AG04449 (cell line): ENCODE measurements at regions not wholly inside any gene's neighbourhood (a gene's known extent, or its start where the extent isn't known, plus 50 kb on each side); places are given as distances from the start of the nearest gene placed in this dataset.

Source experiments
- CTCF ChIA-PET: fragments of 350-600 bp; formaldehyde crosslinking; extraction: SDS; loops from one replicate; lab custom pipeline; 2021; ENCODE audit warnings: antibody characterized with exemption; lab: Yijun Ruan, JAX
- POLR2A ChIA-PET: fragments of 400-600, 350-600 bp; formaldehyde crosslinking; extraction: SDS; loops from one replicate; lab custom pipeline; 2020; ENCODE audit warnings: antibody characterized with exemption, inconsistent platforms; lab: Yijun Ruan, JAX
- DNase-seq: peaks from one replicate; pipeline ENCODE4 v3.0.0-alpha.2; 2010; ENCODE audit warnings: low read depth, low spot score
- H3K4me3 ChIP-seq: 2 replicates; pipeline ENCODE4 v1.5.1; 2011; ENCODE audit warnings: low read depth, mild to moderate bottlenecking, control low read depth, low read length
- TF ChIP-seq, protein P1 (sequence below): IDR thresholded peaks from one replicate; pipeline ENCODE4 v1.5.1; 2011; ENCODE audit warnings: mild to moderate bottlenecking, moderate library complexity, low read length, control low read depth, inconsistent platforms; ENCODE audit not compliant: insufficient read depth; ENCODE audit errors: missing control alignments

DNA sequence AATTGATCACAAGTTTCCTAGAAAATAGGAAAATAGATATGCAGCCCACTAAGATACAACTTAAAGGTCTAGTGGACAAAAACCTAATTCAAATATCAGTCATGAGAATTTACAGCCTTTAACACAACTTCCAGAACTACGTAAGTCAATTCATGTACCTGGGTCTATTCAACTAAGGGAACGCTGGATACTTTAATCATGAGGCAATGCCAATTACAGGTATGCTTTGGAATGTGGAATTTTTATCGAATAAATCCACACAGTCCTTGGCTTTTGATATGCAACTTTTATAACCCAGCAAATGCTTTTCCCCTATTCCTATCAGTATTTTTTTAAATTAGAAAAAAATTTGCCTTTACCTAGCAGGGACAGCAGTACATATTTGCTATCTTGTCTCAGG is 289.5 kb upstream of the FAT3 start:
- POLR2A ChIA-PET: no interaction called here

DNA sequence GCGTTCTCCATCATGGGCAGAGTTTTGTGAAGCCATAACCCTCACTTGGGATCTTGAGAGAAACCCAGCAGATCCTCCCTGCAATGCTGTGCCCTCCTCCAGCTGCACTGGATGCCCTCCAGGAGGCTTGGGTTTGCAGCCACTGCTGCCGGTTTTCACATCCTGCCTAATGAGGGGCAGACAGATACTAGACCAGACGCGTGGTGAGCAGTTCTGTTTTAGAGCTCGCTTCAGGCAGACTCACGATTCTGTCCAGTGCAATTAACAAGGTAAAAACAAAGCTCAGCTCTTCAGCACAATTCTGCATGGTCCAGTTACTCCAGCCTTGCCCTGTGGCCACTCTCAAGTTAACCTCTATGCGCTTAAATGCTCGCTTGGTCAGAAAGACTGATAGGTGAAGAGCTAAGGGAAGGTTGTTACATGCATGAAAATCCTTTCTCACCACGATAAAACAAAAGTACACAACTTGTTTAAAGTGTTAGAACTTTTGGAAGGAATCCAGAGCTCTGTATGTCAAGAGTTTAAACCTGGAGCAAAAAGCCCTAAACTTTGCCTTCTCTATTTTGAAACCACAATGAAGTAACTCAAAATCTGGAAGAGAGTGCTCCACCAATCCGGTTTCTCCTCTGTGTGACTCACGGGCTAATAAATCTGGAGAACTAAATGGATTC is 292.3 kb upstream of the FAT3 start:
- ChIA-PET CTCF (no interaction called here), POLR2A (no interaction called here)

More for the DNA sequence above, 289.5 kb upstream of the FAT3 start:
- TF ChIP-seq, protein P1, sequence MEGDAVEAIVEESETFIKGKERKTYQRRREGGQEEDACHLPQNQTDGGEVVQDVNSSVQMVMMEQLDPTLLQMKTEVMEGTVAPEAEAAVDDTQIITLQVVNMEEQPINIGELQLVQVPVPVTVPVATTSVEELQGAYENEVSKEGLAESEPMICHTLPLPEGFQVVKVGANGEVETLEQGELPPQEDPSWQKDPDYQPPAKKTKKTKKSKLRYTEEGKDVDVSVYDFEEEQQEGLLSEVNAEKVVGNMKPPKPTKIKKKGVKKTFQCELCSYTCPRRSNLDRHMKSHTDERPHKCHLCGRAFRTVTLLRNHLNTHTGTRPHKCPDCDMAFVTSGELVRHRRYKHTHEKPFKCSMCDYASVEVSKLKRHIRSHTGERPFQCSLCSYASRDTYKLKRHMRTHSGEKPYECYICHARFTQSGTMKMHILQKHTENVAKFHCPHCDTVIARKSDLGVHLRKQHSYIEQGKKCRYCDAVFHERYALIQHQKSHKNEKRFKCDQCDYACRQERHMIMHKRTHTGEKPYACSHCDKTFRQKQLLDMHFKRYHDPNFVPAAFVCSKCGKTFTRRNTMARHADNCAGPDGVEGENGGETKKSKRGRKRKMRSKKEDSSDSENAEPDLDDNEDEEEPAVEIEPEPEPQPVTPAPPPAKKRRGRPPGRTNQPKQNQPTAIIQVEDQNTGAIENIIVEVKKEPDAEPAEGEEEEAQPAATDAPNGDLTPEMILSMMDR: no peak
- CTCF ChIA-PET: no interaction called here
- DNase-seq: no peak
- no peak overlapping the region for H3K4me3 ChIP-seq

DNA sequence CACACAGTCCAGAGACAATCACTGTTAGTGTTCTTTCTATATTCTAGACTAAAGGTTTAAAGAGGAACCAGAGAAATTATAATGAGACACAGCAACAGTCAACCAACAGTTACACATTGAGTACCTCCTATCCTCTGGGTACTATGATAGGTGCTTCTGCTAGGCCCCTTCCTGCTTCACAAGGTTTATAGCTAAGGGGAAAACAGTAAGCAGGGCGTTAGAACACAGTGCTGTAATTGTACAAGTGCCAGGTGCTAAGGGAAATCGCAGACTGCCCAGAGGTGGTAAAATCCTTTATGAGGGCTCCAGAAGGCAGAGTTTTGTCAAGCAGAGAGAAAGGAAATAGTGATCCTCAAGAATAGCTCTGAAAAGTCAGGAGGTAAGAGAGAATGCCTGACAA is 297.2 kb upstream of the FAT3 start:
- DNase-seq: no peak
- TF ChIP-seq, protein P1: no peak
- ChIA-PET CTCF (no interaction called here), POLR2A (no interaction called here)
- no peak overlapping the region for H3K4me3 ChIP-seq

More for the DNA sequence above, 292.3 kb upstream of the FAT3 start:
- no peak for DNase-seq
- no peak overlapping the region for H3K4me3 ChIP-seq
- TF ChIP-seq, protein P1: no peak

DNA sequence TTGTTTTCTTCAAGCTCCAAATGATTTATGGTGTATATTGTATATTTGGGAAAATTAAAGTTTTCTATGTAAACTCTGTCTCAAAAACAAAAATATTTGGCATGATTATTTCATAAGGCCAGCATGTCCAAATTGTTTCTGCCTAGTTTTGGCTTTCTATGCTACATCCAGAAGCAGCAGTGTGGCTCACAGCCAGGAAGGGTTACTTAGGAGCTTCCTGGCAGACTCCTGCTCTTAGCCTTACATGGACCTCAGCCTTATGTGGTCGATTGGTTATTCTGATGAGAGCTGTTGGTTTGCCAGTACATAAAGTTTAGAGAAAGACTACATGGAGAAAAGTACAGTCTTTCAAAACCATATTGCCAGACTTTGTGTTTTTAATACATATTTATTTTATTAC is 297.7 kb upstream of the FAT3 start:
- H3K4me3 ChIP-seq: no peak overlapping the region
- DNase-seq: no peak
- CTCF ChIA-PET: no interaction called here
- POLR2A ChIA-PET: no interaction called here
- TF ChIP-seq, protein P1: no peak

DNA sequence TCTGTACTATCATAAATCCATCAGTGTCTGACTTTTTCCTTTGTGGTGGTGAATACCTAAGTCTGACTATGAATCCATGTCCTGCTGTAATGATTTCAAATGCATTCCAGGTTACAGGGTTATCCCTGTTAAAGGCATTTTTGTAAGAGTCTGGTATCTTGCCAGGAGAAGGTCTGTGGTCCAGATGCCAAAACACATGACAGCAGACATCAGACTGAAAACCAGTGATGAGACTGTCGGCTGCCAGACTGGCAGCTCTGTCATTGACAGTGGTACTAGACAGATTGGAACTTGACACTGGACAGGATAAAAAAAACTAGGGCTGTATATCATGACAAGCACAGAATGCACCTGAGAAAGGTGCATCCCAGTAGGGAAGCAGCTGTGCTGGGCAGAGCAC is 301.8 kb upstream of the FAT3 start:
- POLR2A ChIA-PET: no interaction called here
- DNase-seq: no peak
- TF ChIP-seq, protein P1: no peak
- CTCF ChIA-PET: no interaction called here
- no peak overlapping the region for H3K4me3 ChIP-seq

DNA sequence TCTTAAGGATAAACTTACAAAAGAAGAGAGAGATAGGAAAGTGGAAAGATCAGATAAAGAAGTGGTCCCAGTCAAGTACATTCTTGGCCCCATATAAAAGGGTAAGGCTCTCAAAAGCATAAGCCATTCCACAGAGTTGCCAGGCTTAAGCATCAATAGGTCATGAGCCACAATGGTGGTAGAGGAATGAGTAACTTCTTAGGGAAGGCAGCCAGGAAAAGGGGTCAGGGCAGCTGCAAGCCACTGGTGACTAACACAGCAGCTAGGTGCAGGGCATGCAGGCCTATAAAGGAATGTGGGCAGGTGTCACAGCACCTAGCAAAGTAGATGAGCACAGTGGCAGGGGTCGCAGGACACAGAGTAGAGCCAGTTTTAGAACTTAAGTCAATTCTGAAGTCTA is 302.6 kb upstream of the FAT3 start:
- CTCF ChIA-PET: no interaction called here

More for the DNA sequence above, 302.6 kb upstream of the FAT3 start:
- TF ChIP-seq, protein P1: no peak
- POLR2A ChIA-PET: no interaction called here
- no peak overlapping the region for H3K4me3 ChIP-seq
- no peak for DNase-seq
